Muscle of leg (tissue), 3 donors: ENCODE measurements at regions not wholly inside any gene's neighbourhood (a gene's known extent, or its start where the extent isn't known, plus 50 kb on each side); places are given as distances from the start of the nearest gene placed in this dataset.

Experiments
- DNase-seq: peaks from one replicate; pipeline ENCODE4 v3.0.0; 2013
- H3K27ac ChIP-seq: one replicate; pipeline ENCODE4 v1.5.1; 2013; ENCODE audit warnings: mild to moderate bottlenecking, low read length, control low read depth
- H3K27me3 ChIP-seq: one replicate; pipeline ENCODE4 v1.6.1; 2013; ENCODE audit warnings: low read length; ENCODE audit not compliant: control insufficient read depth, insufficient read depth
- H3K36me3 ChIP-seq: one replicate; pipeline ENCODE4 v1.6.1; 2013; ENCODE audit warnings: low read length; ENCODE audit not compliant: control insufficient read depth, insufficient read depth
- H3K4me1 ChIP-seq: one replicate; pipeline ENCODE4 v1.6.1; 2013; ENCODE audit warnings: low read length; ENCODE audit not compliant: control insufficient read depth, insufficient read depth
- H3K4me3 ChIP-seq: one replicate; pipeline ENCODE4 v1.5.1; 2013; ENCODE audit warnings: low read length, control low read depth
- H3K9me3 ChIP-seq: replicated peaks from 2 replicates; pipeline ENCODE4 v1.6.1; 2013; ENCODE audit warnings: low read depth, low read length; ENCODE audit not compliant: control insufficient read depth
- WGBS: methylation state at CpG from one replicate; pipeline ENCODE4 v1.1.5; 2013; ENCODE audit warnings: missing lambda C conversion rate; ENCODE audit not compliant: insufficient coverage; 5-methylcytosine and 5-hydroxymethylcytosine counted together

- Histone ChIP-seq H3K9me3 (no peaks in the 10 kb centered on the region), H3K27ac (no peak overlapping the region), H3K27me3 (peaks cover 14% of the 10 kb centered on the region), H3K4me1 (no peaks in the 10 kb centered on the region), H3K4me3 (no peak overlapping the region), H3K36me3 (no peaks in the 10 kb centered on the region)
- DNase-seq = no peak
- 89% methylated on average over 4 of the region's 6 CpGs for WGBS
Observed at GRCh38 chr10:130439766-130440165, 303.6 kb downstream of the GLRX3 start.

- 87% methylated on average over 4 of the region's 5 CpGs for WGBS
- H3K4me3 ChIP-seq = no peak overlapping the region
- no peaks in the 10 kb centered on the region for H3K9me3 ChIP-seq
- peaks cover 14% of the 10 kb centered on the region for H3K27me3 ChIP-seq
- no peak overlapping the region for H3K27ac ChIP-seq
- H3K36me3 ChIP-seq = no peaks in the 10 kb centered on the region
- no peak for DNase-seq
- no peaks in the 10 kb centered on the region for H3K4me1 ChIP-seq
Observed at GRCh38 chr10:130440494-130440893, 304.3 kb downstream of the GLRX3 start.

GRCh38 chr10:130440971-130441370, 304.8 kb downstream of the GLRX3 start:
- Histone ChIP-seq H3K36me3 (no peaks in the 10 kb centered on the region), H3K4me3 (no peak overlapping the region), H3K4me1 (no peaks in the 10 kb centered on the region), H3K27me3 (peaks cover 14% of the 10 kb centered on the region), H3K27ac (no peak overlapping the region), H3K9me3 (no peaks in the 10 kb centered on the region)
- DNase-seq = no peak
- 45% methylated on average over 14 of the region's 14 CpGs for WGBS

- Histone ChIP-seq H3K9me3 (no peaks in the 10 kb centered on the region), H3K4me3 (no peak overlapping the region), H3K4me1 (no peaks in the 10 kb centered on the region), H3K36me3 (no peaks in the 10 kb centered on the region), H3K27ac (no peak overlapping the region), H3K27me3 (peaks cover 14% of the 10 kb centered on the region)
- 29% methylated on average over 6 of the region's 7 CpGs for WGBS
- DNase-seq = no peak
Observed at GRCh38 chr10:130443066-130443465, 306.9 kb downstream of the GLRX3 start.

DNA sequence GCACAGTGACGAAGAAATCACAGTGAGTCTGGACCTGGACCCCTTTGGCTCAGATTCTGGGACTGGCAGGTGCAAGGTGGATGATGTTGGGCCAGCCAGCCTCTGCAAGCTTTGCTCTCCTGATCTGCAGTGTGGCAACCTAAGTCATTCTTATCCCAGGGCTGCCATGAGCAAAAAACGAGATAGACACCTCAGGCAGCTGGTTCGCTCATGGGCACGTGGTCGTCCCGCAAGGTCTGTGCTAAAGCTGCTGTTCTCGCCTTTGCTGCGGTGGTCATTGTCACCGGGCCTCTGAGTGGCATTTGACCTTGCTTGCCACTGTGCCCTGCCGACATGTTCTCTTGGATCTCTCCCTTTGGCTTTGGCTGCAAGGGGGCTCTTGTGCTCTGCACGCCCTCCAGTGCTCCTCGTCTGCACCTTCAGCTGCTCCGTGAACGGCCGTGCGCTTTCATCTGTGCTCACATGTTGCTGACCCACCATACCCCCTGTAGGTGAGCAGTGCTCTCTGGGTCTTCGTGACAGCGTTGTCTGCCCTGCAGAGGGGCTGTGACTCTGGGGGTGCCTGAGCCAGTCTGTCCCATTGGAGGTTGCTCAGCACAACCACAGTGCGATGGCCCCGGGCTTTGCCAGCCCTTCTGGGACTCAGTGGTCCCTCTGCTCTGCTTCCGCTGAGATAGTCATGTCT, 317.0 kb downstream of the GLRX3 start:
- Histone ChIP-seq H3K4me1 (no peaks in the 10 kb centered on the region), H3K4me3 (no peak overlapping the region), H3K27me3 (peaks cover 7% of the 10 kb centered on the region), H3K9me3 (no peaks in the 10 kb centered on the region), H3K36me3 (no peaks in the 10 kb centered on the region), H3K27ac (no peak overlapping the region)
- WGBS = 85% methylated on average over 21 of the region's 21 CpGs
- DNase-seq = no peak

DNA sequence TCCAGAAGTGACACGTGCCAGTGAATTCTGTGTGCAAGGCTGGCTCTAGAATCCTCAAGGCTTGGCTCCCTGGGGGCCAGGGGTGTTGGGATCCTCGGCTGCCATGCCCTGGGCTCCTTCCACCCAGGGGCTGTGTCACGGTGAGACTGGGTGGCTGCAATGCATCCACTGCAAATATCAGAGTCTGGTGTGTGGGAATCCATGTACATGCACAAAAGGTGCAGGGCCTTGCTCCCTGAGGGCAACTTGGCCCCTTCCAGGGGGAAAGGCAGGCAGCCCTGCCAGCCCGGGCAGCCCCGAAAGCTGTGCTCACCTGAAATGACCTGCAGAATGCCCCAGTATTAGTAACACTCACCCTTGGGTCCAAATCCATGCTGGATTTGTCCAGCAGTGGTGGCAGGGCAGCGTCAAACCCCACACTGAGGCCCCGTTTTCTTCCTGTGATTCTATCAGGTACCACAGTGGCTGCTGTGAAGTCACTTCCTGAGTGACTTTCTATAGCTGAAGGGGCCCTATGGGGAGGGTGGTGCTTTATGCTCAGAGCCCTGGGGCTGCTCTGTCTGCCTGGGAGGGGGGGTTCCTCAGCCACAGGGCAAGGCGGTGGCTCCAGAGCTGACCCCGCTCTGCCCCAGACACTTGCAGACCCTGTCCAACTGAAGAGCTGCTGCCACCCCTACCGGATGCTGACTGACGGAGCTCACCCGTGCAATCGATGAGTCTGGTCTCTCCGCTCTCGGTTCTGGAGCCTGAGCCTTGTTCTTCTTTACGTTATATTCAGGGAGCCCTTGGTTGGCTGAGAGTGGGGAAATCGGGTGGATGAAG, 317.7 kb downstream of the GLRX3 start:
- 79% methylated on average over 17 of the region's 17 CpGs for whole genome bisulfite sequencing
- H3K27me3 ChIP-seq = peaks cover 7% of the 10 kb centered on the region
- DNase-seq = no peak
- no peak overlapping the region for H3K27ac ChIP-seq
- H3K9me3 ChIP-seq = no peaks in the 10 kb centered on the region
- no peaks in the 10 kb centered on the region for H3K4me1 ChIP-seq
- H3K4me3 ChIP-seq = no peak overlapping the region
- no peaks in the 10 kb centered on the region for H3K36me3 ChIP-seq

DNA sequence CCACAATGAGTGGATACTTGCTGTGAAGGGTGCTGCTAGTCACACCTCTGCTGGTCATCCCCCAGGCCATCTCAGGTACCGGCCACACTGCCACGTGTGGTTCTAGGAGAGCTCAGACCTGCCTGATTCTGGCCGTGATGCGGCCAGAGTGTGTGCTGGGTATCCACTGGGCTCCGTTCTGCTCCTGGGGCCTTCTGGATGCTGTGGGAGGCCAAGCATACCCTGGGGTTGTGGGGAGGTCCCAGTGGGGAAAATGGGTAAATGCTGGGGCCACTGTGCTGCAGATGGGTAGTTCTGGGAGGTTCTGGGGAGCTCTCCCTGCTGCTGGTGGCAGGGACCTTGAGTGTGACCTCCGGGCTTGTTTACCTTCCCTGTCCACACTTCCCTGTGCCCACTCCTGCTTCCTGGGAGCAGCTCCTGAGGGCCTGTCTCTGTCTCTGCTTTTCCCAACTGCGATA, 318.4 kb downstream of the GLRX3 start:
- H3K4me1 ChIP-seq = no peaks in the 10 kb centered on the region
- 93% methylated on average over 7 of the region's 7 CpGs for WGBS
- no peak for DNase-seq
- no peaks in the 10 kb centered on the region for H3K9me3 ChIP-seq
- H3K27ac ChIP-seq = no peak overlapping the region
- peaks cover 7% of the 10 kb centered on the region for H3K27me3 ChIP-seq
- H3K4me3 ChIP-seq = no peak overlapping the region
- no peaks in the 10 kb centered on the region for H3K36me3 ChIP-seq

- H3K9me3 ChIP-seq = no peaks in the 10 kb centered on the region
- H3K27me3 ChIP-seq = peaks cover 6% of the 10 kb centered on the region
- no peak overlapping the region for H3K27ac ChIP-seq
- 74% methylated on average over 4 of the region's 9 CpGs for WGBS
- no peak for DNase-seq
- no peak overlapping the region for H3K4me3 ChIP-seq
- no peaks in the 10 kb centered on the region for H3K36me3 ChIP-seq
- no peaks in the 10 kb centered on the region for H3K4me1 ChIP-seq
Observed at GRCh38 chr10:130455111-130455695, 319.0 kb downstream of the GLRX3 start.

DNA sequence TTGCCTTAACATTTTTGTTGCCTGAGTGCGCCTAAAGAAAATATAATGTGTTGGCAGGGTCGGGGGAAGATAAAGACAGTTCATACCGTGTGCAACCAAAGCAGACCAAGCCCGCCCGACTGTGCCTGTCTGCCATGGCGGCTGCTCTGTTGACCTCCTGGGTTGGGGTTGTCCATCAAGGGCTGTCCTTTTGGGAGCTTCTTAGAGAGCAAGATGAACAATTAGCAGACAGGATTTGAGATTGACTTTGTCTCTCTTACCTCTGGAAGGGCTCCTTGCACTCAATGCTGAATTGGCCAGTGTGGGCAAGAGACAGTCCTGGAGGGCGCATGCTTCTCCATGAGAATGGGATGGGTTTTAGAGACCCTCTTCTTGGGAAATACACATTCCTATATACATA, 319.6 kb downstream of the GLRX3 start:
- Histone ChIP-seq H3K4me3 (no peak overlapping the region), H3K4me1 (no peaks in the 10 kb centered on the region), H3K36me3 (no peaks in the 10 kb centered on the region), H3K27me3 (peaks cover 5% of the 10 kb centered on the region), H3K9me3 (no peaks in the 10 kb centered on the region), H3K27ac (no peak overlapping the region)
- 94% methylated on average over 6 of the region's 7 CpGs for WGBS
- no peak for DNase-seq

- no peak for DNase-seq
- WGBS = 57% methylated on average over 2 of the region's 6 CpGs
- no peaks in the 10 kb centered on the region for H3K9me3 ChIP-seq
- H3K4me1 ChIP-seq = no peaks in the 10 kb centered on the region
- no peak overlapping the region for H3K4me3 ChIP-seq
- H3K36me3 ChIP-seq = no peaks in the 10 kb centered on the region
- peaks cover 5% of the 10 kb centered on the region for H3K27me3 ChIP-seq
- H3K27ac ChIP-seq = no peak overlapping the region
Observed at GRCh38 chr10:130456616-130457015, 320.4 kb downstream of the GLRX3 start.
